Thoracic aorta (tissue), 2 donors: ENCODE measurements at regions not wholly inside any gene's neighbourhood (a gene's known extent, or its start where the extent isn't known, plus 50 kb on each side); places are given as distances from the start of the nearest gene placed in this dataset.
A peak's percentile ranks its signal among the peaks of the same experiment; 100 is the strongest.

Experiments used
- ATAC-seq: fragments of 150-250 bp; one replicate; pipeline ENCODE4 v1.8.0; 2017; ENCODE audit warnings: low read depth; ENCODE audit not compliant: insufficient number of reproducible peaks, low FRiP score
- DNase-seq: peaks from one replicate; pipeline ENCODE4 v3.0.0-alpha.2; 2020; ENCODE audit warnings: low spot score
- H3K27ac ChIP-seq, 2 donors: fragments of 200-600 bp; sonication (generic); 1 replicate in 1 of 2; 2 replicates in 1 of 2; pipeline ENCODE4 v1.5.1; 2016; ENCODE audit warnings: mild to moderate bottlenecking in 2 of 2, moderate library complexity in 2 of 2
- H3K27me3 ChIP-seq: fragments of 200-600 bp; sonication (generic); replicated peaks from 2 replicates; pipeline ENCODE4 v1.6.0; 2016; ENCODE audit warnings: mild to moderate bottlenecking; ENCODE audit not compliant: insufficient read depth
- H3K36me3 ChIP-seq: fragments of 200-600 bp; sonication (generic); one replicate; pipeline ENCODE4 v1.5.1; 2016
- H3K4me1 ChIP-seq, 2 donors: fragments of 200-600 bp; sonication (generic); 1 replicate in 1 of 2; 2 replicates in 1 of 2; pipeline versions ENCODE4 v1.5.1 to v1.6.0; 2016; ENCODE audit warnings: low read depth in 2 of 2, mild to moderate bottlenecking in 1 of 2; ENCODE audit not compliant: control insufficient read depth in 1 of 2
- H3K4me3 ChIP-seq: fragments of 200-600 bp; sonication (generic); 2 replicates; pipeline ENCODE4 v1.5.1; 2016; ENCODE audit warnings: mild to moderate bottlenecking
- H3K9me3 ChIP-seq: fragments of 200-600 bp; sonication (generic); 2 replicates; pipeline ENCODE4 v1.5.1; 2016
- TF ChIP-seq, protein P1 (sequence below): fragments of 200-600 bp; sonication (generic); IDR thresholded peaks from one replicate; pipeline ENCODE4 v1.5.1; 2019; ENCODE audit warnings: antibody characterized with exemption

DNA sequence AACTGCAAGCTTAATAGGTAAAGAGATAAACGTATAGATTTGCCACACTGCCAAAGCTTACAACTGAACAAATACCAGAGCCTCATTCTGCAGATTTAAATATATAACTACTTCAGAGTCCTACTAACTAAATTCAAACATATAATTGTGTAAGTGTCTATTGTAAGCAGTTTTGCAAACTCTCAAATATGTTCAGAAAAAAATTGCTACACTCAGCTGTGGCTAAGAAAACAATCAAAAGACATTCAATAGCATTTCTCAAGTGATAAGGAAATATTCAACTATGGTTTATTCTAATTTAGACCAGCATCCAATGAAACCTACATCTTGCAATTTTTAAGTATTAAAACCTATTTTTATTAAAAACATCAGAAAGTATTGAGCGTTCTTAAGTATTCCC lies 202.4 kb downstream of the KCTD12 start:
- no peak for ATAC-seq
- DNase-seq = no peak
- Histone ChIP-seq H3K27ac (no peak overlapping the region), H3K27me3 (no peaks in the 10 kb centered on the region), H3K9me3 (no peaks in the 10 kb centered on the region), H3K36me3 (no peaks in the 10 kb centered on the region), H3K4me3 (no peak overlapping the region), H3K4me1 (peaks cover 0 to 21% of the 10 kb centered on the region in 2 donors)
- TF ChIP-seq, protein P1, sequence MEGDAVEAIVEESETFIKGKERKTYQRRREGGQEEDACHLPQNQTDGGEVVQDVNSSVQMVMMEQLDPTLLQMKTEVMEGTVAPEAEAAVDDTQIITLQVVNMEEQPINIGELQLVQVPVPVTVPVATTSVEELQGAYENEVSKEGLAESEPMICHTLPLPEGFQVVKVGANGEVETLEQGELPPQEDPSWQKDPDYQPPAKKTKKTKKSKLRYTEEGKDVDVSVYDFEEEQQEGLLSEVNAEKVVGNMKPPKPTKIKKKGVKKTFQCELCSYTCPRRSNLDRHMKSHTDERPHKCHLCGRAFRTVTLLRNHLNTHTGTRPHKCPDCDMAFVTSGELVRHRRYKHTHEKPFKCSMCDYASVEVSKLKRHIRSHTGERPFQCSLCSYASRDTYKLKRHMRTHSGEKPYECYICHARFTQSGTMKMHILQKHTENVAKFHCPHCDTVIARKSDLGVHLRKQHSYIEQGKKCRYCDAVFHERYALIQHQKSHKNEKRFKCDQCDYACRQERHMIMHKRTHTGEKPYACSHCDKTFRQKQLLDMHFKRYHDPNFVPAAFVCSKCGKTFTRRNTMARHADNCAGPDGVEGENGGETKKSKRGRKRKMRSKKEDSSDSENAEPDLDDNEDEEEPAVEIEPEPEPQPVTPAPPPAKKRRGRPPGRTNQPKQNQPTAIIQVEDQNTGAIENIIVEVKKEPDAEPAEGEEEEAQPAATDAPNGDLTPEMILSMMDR = no peak

- no peaks in the 10 kb centered on the region for H3K27me3 ChIP-seq
- no peaks in the 10 kb centered on the region for H3K9me3 ChIP-seq
- H3K27ac ChIP-seq = no peak overlapping the region
- H3K4me1 ChIP-seq = peaks cover 0 to 19% of the 10 kb centered on the region in 2 donors
- TF ChIP-seq, protein P1 = no peak
- no peak for ATAC-seq
- H3K4me3 ChIP-seq = no peak overlapping the region
- no peaks in the 10 kb centered on the region for H3K36me3 ChIP-seq
- no peak for DNase-seq
These were observed 203.0 kb downstream of the KCTD12 start for GRCh38 chr13:76683168-76683567.

DNA sequence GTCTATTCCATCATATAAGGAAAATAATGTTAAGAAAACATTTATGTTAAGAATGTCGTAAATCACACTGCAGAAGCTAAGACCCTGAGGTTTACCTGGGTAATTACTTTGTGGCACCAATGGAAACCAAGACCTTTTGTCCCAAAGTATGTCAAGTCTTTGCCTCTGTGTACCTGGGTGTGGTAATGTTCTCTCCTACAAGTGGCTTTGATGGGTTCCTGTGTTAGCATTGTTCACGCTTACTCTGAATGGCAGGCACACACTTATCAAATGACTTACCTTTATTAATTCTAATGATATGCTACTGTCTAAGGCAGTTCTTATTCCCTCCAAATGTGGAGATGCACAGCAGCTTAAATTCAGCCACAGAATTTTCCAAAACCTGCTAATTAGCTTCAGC lies 206.1 kb downstream of the KCTD12 start:
- no peak overlapping the region for H3K27ac ChIP-seq
- no peaks in the 10 kb centered on the region for H3K36me3 ChIP-seq
- ATAC-seq = no peak
- no peak for DNase-seq
- H3K9me3 ChIP-seq = no peaks in the 10 kb centered on the region
- TF ChIP-seq, protein P1 = no peak
- H3K27me3 ChIP-seq = no peaks in the 10 kb centered on the region
- H3K4me3 ChIP-seq = no peak overlapping the region
- H3K4me1 ChIP-seq = peaks cover 0 to 21% of the 10 kb centered on the region in 2 donors

DNA sequence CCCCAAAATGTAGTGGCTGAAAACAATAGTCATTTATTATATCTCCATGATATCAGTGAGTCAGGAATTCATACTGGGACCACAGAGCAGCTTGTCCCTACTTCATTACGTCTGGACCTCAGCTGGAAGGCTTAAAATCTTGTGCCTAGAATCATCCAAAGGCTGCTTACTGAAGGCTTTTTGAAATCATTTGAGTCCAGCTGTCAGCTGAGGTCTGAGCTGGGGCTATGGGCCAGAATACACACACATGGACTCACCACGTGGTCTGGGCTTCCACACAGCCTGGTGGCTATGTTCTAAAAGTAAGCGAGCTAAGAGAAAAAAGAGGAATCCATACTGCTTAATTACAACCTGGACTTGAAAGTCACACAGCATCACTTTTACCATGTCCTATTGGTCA lies 209.2 kb downstream of the KCTD12 start:
- H3K36me3 ChIP-seq = no peaks in the 10 kb centered on the region
- H3K27ac ChIP-seq = no peak overlapping the region
- H3K4me3 ChIP-seq = no peak overlapping the region
- no peaks in the 10 kb centered on the region for H3K9me3 ChIP-seq
- TF ChIP-seq, protein P1 = no peak
- H3K4me1 ChIP-seq = peaks cover 0 to 14% of the 10 kb centered on the region in 2 donors
- no peaks in the 10 kb centered on the region for H3K27me3 ChIP-seq
- DNase-seq = no peak
- peak; percentile 65 for ATAC-seq

- DNase-seq (no peak), ATAC-seq (peak; percentile 88)
- no peaks in the 10 kb centered on the region for H3K36me3 ChIP-seq
- H3K27ac ChIP-seq = no peak overlapping the region
- peaks cover 0 to 14% of the 10 kb centered on the region in 2 donors for H3K4me1 ChIP-seq
- H3K4me3 ChIP-seq = no peak overlapping the region
- no peaks in the 10 kb centered on the region for H3K27me3 ChIP-seq
- TF ChIP-seq, protein P1 = no peak
- no peaks in the 10 kb centered on the region for H3K9me3 ChIP-seq
These were observed 213.8 kb downstream of the KCTD12 start for GRCh38 chr13:76672420-76672819.
